Ovary (tissue), 3 donors: ENCODE measurements at regions not wholly inside any gene's neighbourhood (a gene's known extent, or its start where the extent isn't known, plus 50 kb on each side); places are given as distances from the start of the nearest gene placed in this dataset.
A peak's percentile ranks its signal among the peaks of the same experiment; 100 is the strongest.

Source experiments
- CTCF ChIP-seq, 3 donors: fragments of 450-650 bp in 2 of 3; fragments of 200-600 bp in 1 of 3; IDR thresholded peaks; one replicate each; pipeline versions ENCODE4 v1.5.1 to v1.8.0; 2016 to 2022; ENCODE audit warnings: antibody characterized with exemption in 3 of 3, mild to moderate bottlenecking in 1 of 3
- EP300 ChIP-seq: sonication (generic); formaldehyde crosslinking; IDR thresholded peaks from one replicate; pipeline ENCODE4 v1.6.1; 2017; ENCODE audit warnings: antibody characterized with exemption
- POLR2A ChIP-seq: fragments of 450-650 bp; IDR thresholded peaks from one replicate; pipeline ENCODE4 v1.6.1; 2017; ENCODE audit warnings: antibody characterized with exemption, mild to moderate bottlenecking, moderate library complexity
- donor health status: DM: no; HTN: no; CAD: no.

GRCh38 chr18:6543330-6543908 is 128.7 kb upstream of the L3MBTL4 start:
- TF ChIP-seq CTCF (IDR thresholded peaks at IDR 0.05), result peak; percentile 42 to 63 (median 61)
- no peak for TF ChIP-seq POLR2A
- TF ChIP-seq EP300, result no peak
